ENCODE measurements at regions not wholly inside any gene's neighbourhood (a gene's known extent, or its start where the extent isn't known, plus 50 kb on each side); places are given as distances from the start of the nearest gene placed in this dataset.
"Not testable (repeated sequence)": the region's sequence is repeated elsewhere in the genome, so short reads cannot be mapped to it uniquely, and the experiment has no call there.

- no peak for TF ChIP-seq CTCF (IDR thresholded peaks at IDR 0.05; ENCODE audit: low read depth, low read length)
- no peak for DNase-seq (ENCODE audit: extremely low read depth, low read depth)
These were observed 637.6 kb downstream of the ADCYAP1 start for GRCh38 chr18:1542230-1542774.

- DNase-seq (ENCODE audit: extremely low read depth, low read depth) = no peak
- no peak for TF ChIP-seq CTCF (IDR thresholded peaks at IDR 0.05; ENCODE audit: low read depth, low read length)
These were observed 639.3 kb downstream of the ADCYAP1 start for GRCh38 chr18:1544016-1544415.

- DNase-seq (ENCODE audit: extremely low read depth, low read depth) = not testable (repeated sequence)
These were observed 653.0 kb downstream of the ADCYAP1 start for GRCh38 chr18:1557711-1558110.

GRCh38 chr18:1559563-1559962 is 654.9 kb downstream of the ADCYAP1 start:
- no peak for DNase-seq (ENCODE audit: extremely low read depth, low read depth)
- TF ChIP-seq CTCF (IDR thresholded peaks at IDR 0.05; ENCODE audit: low read depth, low read length) = no peak

GRCh38 chr18:1564793-1565192 is 660.1 kb downstream of the ADCYAP1 start:
- no peak for DNase-seq (ENCODE audit: extremely low read depth, low read depth)
- no peak for TF ChIP-seq CTCF (IDR thresholded peaks at IDR 0.05; ENCODE audit: low read depth, low read length)

- TF ChIP-seq CTCF (IDR thresholded peaks at IDR 0.05; ENCODE audit: low read depth, low read length) = no peak
- no peak for DNase-seq (ENCODE audit: extremely low read depth, low read depth)
These were observed 666.5 kb downstream of the ADCYAP1 start for GRCh38 chr18:1571206-1571605.

GRCh38 chr18:1573732-1574131 is 669.1 kb downstream of the ADCYAP1 start:
- no peak for DNase-seq (ENCODE audit: extremely low read depth, low read depth)
- TF ChIP-seq CTCF (IDR thresholded peaks at IDR 0.05; ENCODE audit: low read depth, low read length) = no peak

- DNase-seq (ENCODE audit: extremely low read depth, low read depth) = no peak
- no peak for TF ChIP-seq CTCF (IDR thresholded peaks at IDR 0.05; ENCODE audit: low read depth, low read length)
These were observed 670.4 kb downstream of the ADCYAP1 start for GRCh38 chr18:1575084-1575483.

All from AG09319 (cell line).